ENCODE measurements at regions not wholly inside any gene's neighbourhood (a gene's known extent, or its start where the extent isn't known, plus 50 kb on each side); places are given as distances from the start of the nearest gene placed in this dataset.
"Not testable (repeated sequence)": the region's sequence is repeated elsewhere in the genome, so short reads cannot be mapped to it uniquely, and the experiment has no call there.

DNA sequence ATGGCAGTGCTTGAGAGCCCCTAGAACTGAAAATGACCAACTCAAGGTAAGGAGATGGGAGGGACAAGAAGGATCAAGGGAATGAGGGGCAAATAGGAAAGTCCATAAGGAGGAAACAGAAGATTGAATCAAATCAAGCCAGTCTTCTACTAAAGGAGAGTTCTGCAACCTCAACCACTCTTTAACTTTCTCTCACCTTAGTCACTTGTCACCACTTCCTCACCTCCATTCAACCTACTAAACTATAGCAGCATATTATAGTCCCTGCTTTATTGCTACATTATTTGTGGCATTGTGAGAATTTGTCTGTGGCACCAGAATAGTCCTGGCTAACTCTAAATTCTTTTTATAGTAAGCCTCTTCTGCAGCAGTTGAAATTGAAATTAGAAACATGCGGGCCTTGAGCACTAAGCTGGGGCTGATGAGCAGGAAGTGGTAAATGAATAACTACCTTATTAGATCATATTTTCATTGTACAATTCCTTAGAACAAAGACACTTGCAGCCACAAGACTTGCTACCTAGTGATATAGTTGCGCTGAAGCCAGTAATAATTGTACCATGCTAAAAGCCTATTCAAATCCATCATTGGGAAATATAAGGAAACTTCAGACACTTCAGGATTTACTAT, 336.9 kb downstream of the ZNF674 start:
- Histone ChIP-seq H3K27me3 (ENCODE audit: control insufficient read depth, insufficient read depth, low read length) (no peaks in the 10 kb centered on the region), H3K9me3 (ENCODE audit: control insufficient read depth, insufficient read depth, low read length) (no peaks in the 10 kb centered on the region), H3K27ac (ENCODE audit: low read depth, low read length) (no peak overlapping the region), H3K4me3 (ENCODE audit: low read depth, low read length) (no peak overlapping the region)
- ChIA-PET POLR2A (no interaction called here), CTCF (no interaction called here)
- TF ChIP-seq, protein P1, sequence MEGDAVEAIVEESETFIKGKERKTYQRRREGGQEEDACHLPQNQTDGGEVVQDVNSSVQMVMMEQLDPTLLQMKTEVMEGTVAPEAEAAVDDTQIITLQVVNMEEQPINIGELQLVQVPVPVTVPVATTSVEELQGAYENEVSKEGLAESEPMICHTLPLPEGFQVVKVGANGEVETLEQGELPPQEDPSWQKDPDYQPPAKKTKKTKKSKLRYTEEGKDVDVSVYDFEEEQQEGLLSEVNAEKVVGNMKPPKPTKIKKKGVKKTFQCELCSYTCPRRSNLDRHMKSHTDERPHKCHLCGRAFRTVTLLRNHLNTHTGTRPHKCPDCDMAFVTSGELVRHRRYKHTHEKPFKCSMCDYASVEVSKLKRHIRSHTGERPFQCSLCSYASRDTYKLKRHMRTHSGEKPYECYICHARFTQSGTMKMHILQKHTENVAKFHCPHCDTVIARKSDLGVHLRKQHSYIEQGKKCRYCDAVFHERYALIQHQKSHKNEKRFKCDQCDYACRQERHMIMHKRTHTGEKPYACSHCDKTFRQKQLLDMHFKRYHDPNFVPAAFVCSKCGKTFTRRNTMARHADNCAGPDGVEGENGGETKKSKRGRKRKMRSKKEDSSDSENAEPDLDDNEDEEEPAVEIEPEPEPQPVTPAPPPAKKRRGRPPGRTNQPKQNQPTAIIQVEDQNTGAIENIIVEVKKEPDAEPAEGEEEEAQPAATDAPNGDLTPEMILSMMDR (IDR thresholded peaks at IDR 0.05; ENCODE audit: low read depth, low read length), result no peak
- no peak for DNase-seq (ENCODE audit: low read depth, low spot score)

DNA sequence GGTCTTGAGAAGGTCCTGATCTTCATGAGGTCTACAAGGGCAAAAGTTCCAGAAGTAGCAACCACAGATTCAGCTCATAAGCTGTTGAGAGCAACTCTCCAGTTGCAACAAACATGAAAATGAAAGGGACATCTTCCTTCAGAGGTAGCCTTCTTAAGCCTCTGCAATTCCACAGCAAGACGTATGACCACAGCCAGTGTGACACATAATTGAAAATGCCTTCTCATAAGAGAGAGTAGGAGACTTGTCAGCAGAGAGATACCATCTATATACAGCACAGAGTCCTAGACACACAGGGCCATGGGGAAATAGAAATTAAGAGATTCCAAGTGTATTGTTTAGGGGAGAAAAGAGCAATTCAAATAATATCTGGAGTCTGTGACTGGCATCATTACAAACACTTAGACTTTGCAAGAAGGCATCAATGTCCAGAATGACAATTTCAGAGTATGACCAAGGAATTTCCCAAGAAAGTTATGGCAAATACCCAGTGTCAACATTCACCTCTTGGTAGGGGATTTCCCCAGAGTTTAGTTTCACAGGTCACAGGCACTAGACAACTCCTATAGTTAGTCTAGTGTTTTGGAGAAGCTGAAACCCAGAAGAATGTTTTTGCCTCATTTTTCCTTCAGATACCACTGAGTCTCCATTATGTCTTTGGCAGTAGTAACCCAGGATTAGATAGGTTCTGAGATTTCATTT, 340.3 kb downstream of the ZNF674 start:
- no peak for DNase-seq (ENCODE audit: low read depth, low spot score)
- Histone ChIP-seq H3K27ac (ENCODE audit: low read depth, low read length) (no peak overlapping the region), H3K9me3 (ENCODE audit: control insufficient read depth, insufficient read depth, low read length) (no peaks in the 10 kb centered on the region), H3K4me3 (ENCODE audit: low read depth, low read length) (no peak overlapping the region), H3K27me3 (ENCODE audit: control insufficient read depth, insufficient read depth, low read length) (no peaks in the 10 kb centered on the region)
- TF ChIP-seq, protein P1 (IDR thresholded peaks at IDR 0.05; ENCODE audit: low read depth, low read length), result no peak
- CTCF ChIA-PET, result no interaction called here
- POLR2A ChIA-PET, result no interaction called here

DNA sequence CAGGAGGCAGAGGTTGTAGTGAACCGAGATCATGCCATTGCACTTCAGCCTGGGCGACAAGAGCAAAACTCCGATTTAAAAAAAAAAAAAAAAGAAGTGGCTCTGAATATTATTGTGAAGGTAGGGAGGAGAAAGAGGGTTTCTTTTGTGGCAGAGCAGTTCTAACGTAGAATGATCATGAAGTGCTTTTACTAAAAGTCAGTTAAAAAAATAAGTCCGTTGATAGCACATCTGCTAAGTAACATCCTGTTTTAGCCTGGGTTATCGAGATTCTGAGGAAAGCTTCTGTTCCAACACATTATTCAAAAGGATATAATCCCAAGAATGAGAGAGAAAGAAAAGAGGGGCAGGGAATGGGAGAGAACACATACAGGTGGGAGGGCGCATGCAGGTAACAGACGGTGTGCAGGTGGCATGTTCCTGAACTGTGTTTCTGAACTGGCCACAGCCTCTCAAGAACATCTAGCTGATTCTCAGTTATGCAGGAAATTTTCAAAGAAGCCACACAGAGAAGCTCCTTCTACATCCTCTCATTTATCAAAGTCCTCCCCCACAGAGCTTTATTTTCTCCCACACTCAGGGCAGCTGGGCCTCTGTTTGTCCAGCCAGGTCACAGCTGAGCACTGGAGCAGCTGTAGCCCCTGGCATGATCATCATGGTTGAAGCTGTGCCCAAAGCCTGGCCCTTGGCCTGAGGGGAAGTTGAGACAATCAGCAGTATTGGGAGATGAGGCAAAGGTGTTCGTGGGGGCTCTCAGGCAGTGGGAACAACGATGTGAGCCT, 342.3 kb downstream of the ZNF674 start:
- DNase-seq (ENCODE audit: low read depth, low spot score), result no peak
- Histone ChIP-seq H3K9me3 (ENCODE audit: control insufficient read depth, insufficient read depth, low read length) (no peaks in the 10 kb centered on the region), H3K27ac (ENCODE audit: low read depth, low read length) (no peak overlapping the region), H3K4me3 (ENCODE audit: low read depth, low read length) (no peak overlapping the region), H3K27me3 (ENCODE audit: control insufficient read depth, insufficient read depth, low read length) (no peaks in the 10 kb centered on the region)
- CTCF ChIA-PET, result no interaction called here
- POLR2A ChIA-PET, result interaction anchor here (0.5 kb wide), 1 partner anchor 302 kb away, joined by 4 read pairs; no protein-coding TSS in a partner anchor
- TF ChIP-seq, protein P1 (IDR thresholded peaks at IDR 0.05; ENCODE audit: low read depth, low read length), result no peak

DNA sequence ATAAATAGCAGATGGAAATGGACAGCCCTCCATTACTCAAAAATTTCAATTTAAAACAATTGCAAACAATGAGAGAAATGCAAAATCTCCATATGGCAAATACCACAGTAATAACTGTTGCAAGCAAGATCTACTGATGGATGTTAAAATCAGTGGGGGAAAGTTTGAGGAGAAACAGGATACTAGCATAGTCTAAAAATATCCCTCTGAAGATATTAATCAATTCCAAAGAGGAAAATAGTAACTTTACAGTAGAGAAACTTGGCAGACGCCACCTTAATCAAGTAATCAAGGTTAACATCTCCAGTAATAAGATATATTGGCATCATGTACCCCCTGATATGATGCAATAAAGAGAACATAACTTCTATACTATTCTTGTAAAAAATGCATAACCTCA, 344.8 kb downstream of the ZNF674 start:
- CTCF ChIA-PET, result no interaction called here
- POLR2A ChIA-PET, result interaction anchor here (0.6 kb wide), 1 partner anchor 33 kb away, joined by 3 read pairs; no protein-coding TSS in a partner anchor
- H3K9me3 ChIP-seq (ENCODE audit: control insufficient read depth, insufficient read depth, low read length), result no peaks in the 10 kb centered on the region
- no peak for DNase-seq (ENCODE audit: low read depth, low spot score)
- H3K27ac ChIP-seq (ENCODE audit: low read depth, low read length), result no peak overlapping the region
- H3K27me3 ChIP-seq (ENCODE audit: control insufficient read depth, insufficient read depth, low read length), result no peaks in the 10 kb centered on the region
- no peak overlapping the region for H3K4me3 ChIP-seq (ENCODE audit: low read depth, low read length)
- TF ChIP-seq, protein P1 (IDR thresholded peaks at IDR 0.05; ENCODE audit: low read depth, low read length), result no peak

DNA sequence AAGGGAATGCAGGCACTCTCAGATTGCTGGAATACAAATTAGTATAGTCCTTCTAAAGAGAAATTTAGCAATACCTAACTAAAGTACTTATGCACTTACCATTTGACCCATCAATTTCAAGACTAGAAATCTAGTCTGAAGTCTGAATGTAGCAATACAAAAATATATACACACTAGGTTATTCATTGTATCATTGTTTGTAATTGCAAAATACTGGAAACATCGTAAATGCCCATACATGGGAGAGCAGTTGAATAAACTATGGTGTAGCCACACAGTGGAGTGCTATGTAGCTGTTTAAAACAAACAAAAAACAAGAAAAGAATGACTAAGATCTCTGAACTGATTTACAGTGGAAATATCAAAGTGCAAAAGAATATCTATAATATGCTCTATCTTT, 346.4 kb downstream of the ZNF674 start:
- POLR2A ChIA-PET, result no interaction called here
- TF ChIP-seq, protein P1 (IDR thresholded peaks at IDR 0.05; ENCODE audit: low read depth, low read length), result no peak
- CTCF ChIA-PET, result no interaction called here
- Histone ChIP-seq H3K27ac (ENCODE audit: low read depth, low read length) (no peak overlapping the region), H3K27me3 (ENCODE audit: control insufficient read depth, insufficient read depth, low read length) (no peaks in the 10 kb centered on the region), H3K4me3 (ENCODE audit: low read depth, low read length) (no peak overlapping the region), H3K9me3 (ENCODE audit: control insufficient read depth, insufficient read depth, low read length) (no peaks in the 10 kb centered on the region)
- DNase-seq (ENCODE audit: low read depth, low spot score), result no peak

DNA sequence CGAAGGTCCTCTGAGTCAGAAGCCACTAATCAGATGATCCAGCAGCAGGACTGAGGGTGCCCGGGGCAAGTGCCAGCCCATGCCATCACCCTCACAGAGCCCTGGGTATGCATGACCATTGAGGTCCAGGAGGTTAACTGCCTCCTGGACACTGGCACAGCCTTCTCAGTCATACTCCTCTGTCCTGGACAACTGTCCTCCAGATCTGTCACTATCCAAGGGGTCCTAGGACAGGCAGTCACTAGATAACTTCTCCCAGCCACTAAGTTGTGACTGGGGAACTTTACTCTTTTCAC, 358.5 kb downstream of the ZNF674 start:
- H3K4me3 ChIP-seq (ENCODE audit: low read depth, low read length); POLR2A ChIA-PET; H3K9me3 ChIP-seq (ENCODE audit: control insufficient read depth, insufficient read depth, low read length); CTCF ChIA-PET; H3K27me3 ChIP-seq (ENCODE audit: control insufficient read depth, insufficient read depth, low read length); H3K27ac ChIP-seq (ENCODE audit: low read depth, low read length); DNase-seq (ENCODE audit: low read depth, low spot score): not testable (repeated sequence)

Measured in AG04450 (cell line).